Keratinocyte (primary cell): ENCODE measurements at regions not wholly inside any gene's neighbourhood (a gene's known extent, or its start where the extent isn't known, plus 50 kb on each side); places are given as distances from the start of the nearest gene placed in this dataset.

Experiments used
- CTCF ChIP-seq, 3 experiments: IDR thresholded peaks in 1 of 3; conservative IDR thresholded peaks in 1 of 3; optimal IDR thresholded peaks in 1 of 3; 2 replicates in 2 of 3; 3 replicates in 1 of 3; pipeline versions ENCODE3 to v1.5.1; 2011; ENCODE audit warnings: low read length in 3 of 3, mild to moderate bottlenecking in 3 of 3, moderate library complexity in 2 of 3, control low read depth in 1 of 3, inconsistent platforms in 1 of 3; ENCODE audit not compliant: insufficient read depth in 2 of 3; ENCODE audit errors: extremely low read depth in 1 of 3
- EZH2 ChIP-seq: IDR thresholded peaks from one replicate; pipeline ENCODE4 v1.6.1; 2012; ENCODE audit warnings: inconsistent platforms, mild to moderate bottlenecking, low read length, moderate library complexity

GRCh38 chr20:55684578-55684977 is 320.7 kb downstream of the CBLN4 start:
- TF ChIP-seq CTCF (optimal IDR thresholded peaks at IDR 0.05 in 1 of 3, IDR thresholded peaks at IDR 0.05 in 1 of 3, conservative IDR thresholded peaks at IDR 0.05 in 1 of 3; ENCODE audit: extremely low read depth in 1 of 3, insufficient read depth in 2 of 3, low read length in 3 of 3) (no peak), EZH2 (no peak)
